Activated B cell treated with CpG ODN at 0.5 μM for 24 hours (primary cell): ENCODE measurements at regions not wholly inside any gene's neighbourhood (a gene's known extent, or its start where the extent isn't known, plus 50 kb on each side); places are given as distances from the start of the nearest gene placed in this dataset.

ENCODE experiments used
- ATAC-seq: fragments of 200-7000 bp; cut with Tn5 transposase; one replicate; pipeline ENCODE4 v1.10.0; 2021; ENCODE audit warnings: low read depth, mild to moderate bottlenecking, moderate library complexity
- CTCF ChIA-PET: fragments of 350-600 bp; sonication (Branson Sonifier 250); formaldehyde crosslinking; loops from one replicate; lab custom pipeline; 2021; ENCODE audit warnings: antibody characterized with exemption; lab: Charles Lee
- POLR2A ChIA-PET: fragments of 350-600 bp; sonication (Branson Sonifier 250); formaldehyde crosslinking; loops from one replicate; lab custom pipeline; 2021; ENCODE audit warnings: antibody characterized with exemption; lab: Charles Lee
- DNase-seq: peaks from one replicate; pipeline ENCODE4 v3.0.0; 2022
- H3K27ac Mint-ChIP-seq: one replicate; pipeline ENCODE4 v1.8.0; 2020; ENCODE audit warnings: mixed read lengths
- H3K27me3 Mint-ChIP-seq: one replicate; pipeline ENCODE4 v1.8.0; 2021; ENCODE audit warnings: mixed read lengths
- H3K36me3 Mint-ChIP-seq: one replicate; pipeline ENCODE4 v1.8.0; 2021; ENCODE audit warnings: low read depth, mixed read lengths
- H3K4me1 Mint-ChIP-seq: one replicate; pipeline ENCODE4 v1.8.0; 2021; ENCODE audit warnings: mixed read lengths
- H3K4me3 Mint-ChIP-seq: one replicate; pipeline ENCODE4 v1.8.0; 2020; ENCODE audit warnings: mild to moderate bottlenecking, mixed read lengths
- H3K9me3 Mint-ChIP-seq: one replicate; pipeline ENCODE4 v1.8.0; 2020; ENCODE audit warnings: mixed read lengths
- CTCF ChIP-seq: fragments of 200-600 bp; IDR thresholded peaks from one replicate; pipeline ENCODE4 v1.8.0; 2022; ENCODE audit warnings: antibody characterized with exemption, mild to moderate bottlenecking
- intact Hi-C: fragments of 100-400 bp; cut with micrococcal nuclease; formaldehyde crosslinking; loops from one replicate; pipeline ENCODE4 v1.15.1; 2024

- ChIA-PET CTCF (no interaction called here), POLR2A (no interaction called here)
- intact Hi-C loops: no loop called here
- no peak for ATAC-seq
- Mint-ChIP-seq H3K9me3 (no peaks in the 10 kb centered on the region), H3K36me3 (no peaks in the 10 kb centered on the region), H3K4me1 (no peaks in the 10 kb centered on the region), H3K27ac (no peak overlapping the region), H3K27me3 (no peaks in the 10 kb centered on the region), H3K4me3 (no peak overlapping the region)
- no peak for DNase-seq
- TF ChIP-seq CTCF: no peak
These were observed 747.3 kb upstream of the CELF2 start for GRCh38 chr10:10270126-10271050.

GRCh38 chr10:10271639-10272192 is 746.0 kb upstream of the CELF2 start:
- ChIA-PET POLR2A (no interaction called here), CTCF (no interaction called here)
- intact Hi-C loops: no loop called here
- Mint-ChIP-seq H3K27ac (no peak overlapping the region), H3K4me1 (no peaks in the 10 kb centered on the region), H3K36me3 (no peaks in the 10 kb centered on the region), H3K9me3 (no peaks in the 10 kb centered on the region), H3K27me3 (no peaks in the 10 kb centered on the region), H3K4me3 (no peak overlapping the region)
- ATAC-seq (no peak), DNase-seq (no peak)
- no peak for TF ChIP-seq CTCF

- POLR2A ChIA-PET: no interaction called here
- no peak overlapping the region for H3K4me3 Mint-ChIP-seq
- no peaks in the 10 kb centered on the region for H3K27me3 Mint-ChIP-seq
- intact Hi-C loops: no loop called here
- no peak for TF ChIP-seq CTCF
- H3K9me3 Mint-ChIP-seq: no peaks in the 10 kb centered on the region
- no peak overlapping the region for H3K27ac Mint-ChIP-seq
- H3K4me1 Mint-ChIP-seq: no peaks in the 10 kb centered on the region
- CTCF ChIA-PET: no interaction called here
- DNase-seq: no peak
- H3K36me3 Mint-ChIP-seq: no peaks in the 10 kb centered on the region
- ATAC-seq: no peak
These were observed 744.0 kb upstream of the CELF2 start for GRCh38 chr10:10273661-10274060.

GRCh38 chr10:10279906-10280305 is 737.8 kb upstream of the CELF2 start:
- DNase-seq: no peak
- H3K4me3 Mint-ChIP-seq: no peak overlapping the region
- TF ChIP-seq CTCF: no peak
- ChIA-PET POLR2A (no interaction called here), CTCF (interaction anchor here (0.6 kb wide), 1 partner anchor 13 kb away, joined by 3 read pairs; no protein-coding TSS in a partner anchor)
- H3K27ac Mint-ChIP-seq: no peak overlapping the region
- H3K27me3 Mint-ChIP-seq: no peaks in the 10 kb centered on the region
- ATAC-seq: no peak
- no peaks in the 10 kb centered on the region for H3K36me3 Mint-ChIP-seq
- no peaks in the 10 kb centered on the region for H3K4me1 Mint-ChIP-seq
- intact Hi-C loops: no loop called here
- H3K9me3 Mint-ChIP-seq: no peaks in the 10 kb centered on the region

GRCh38 chr10:10292501-10292900 is 725.2 kb upstream of the CELF2 start:
- no peak for TF ChIP-seq CTCF
- Mint-ChIP-seq H3K4me1 (no peaks in the 10 kb centered on the region), H3K4me3 (no peak overlapping the region), H3K9me3 (peaks cover 1% of the 10 kb centered on the region), H3K27ac (no peak overlapping the region), H3K27me3 (no peaks in the 10 kb centered on the region), H3K36me3 (no peaks in the 10 kb centered on the region)
- ATAC-seq (no peak), DNase-seq (no peak)
- ChIA-PET CTCF (no interaction called here), POLR2A (no interaction called here)
- intact Hi-C loops: no loop called here
